Endothelial cell of umbilical vein (primary cell): ENCODE measurements at regions not wholly inside any gene's neighbourhood (a gene's known extent, or its start where the extent isn't known, plus 50 kb on each side); places are given as distances from the start of the nearest gene placed in this dataset.

Source experiments
- BruUV-seq: library from RNA; stranded (reverse); fragments of 400-500 nt; replicated peaks from 2 replicates; lab custom pipeline; 2021; lab: Mats Ljungman, UMichigan
- CTCF ChIA-PET: fragments of 300-600, 350-600 bp; sonication (Branson Sonifier 250); formaldehyde crosslinking; loops from one replicate; lab custom pipeline; 2021; ENCODE audit warnings: antibody characterized with exemption, inconsistent platforms; lab: Charles Lee
- POLR2A ChIA-PET: fragments of 300-600, 350-600 bp; sonication (Branson Sonifier 250); formaldehyde crosslinking; loops from one replicate; lab custom pipeline; 2021; ENCODE audit warnings: antibody characterized with exemption, inconsistent platforms; lab: Charles Lee
- DNase-seq: peaks from one replicate; pipeline ENCODE4 v3.0.0-alpha.2; 2011; ENCODE audit warnings: low read depth, low spot score
- FAIRE-seq: peaks from 2 replicates; lab custom pipeline; 2011; peaks lifted over from hg19 to GRCh38; lab: Jason Lieb, UNC
- H2AFZ ChIP-seq: 2 replicates; pipeline ENCODE4 v1.6.0; 2012; ENCODE audit warnings: low read depth, low read length, control low read depth, inconsistent platforms
- H3K27ac ChIP-seq: 2 replicates; pipeline ENCODE4 v1.5.1; 2011; ENCODE audit warnings: low read depth, mild to moderate bottlenecking, control low read depth, low read length, moderate library complexity; ENCODE audit not compliant: insufficient read depth
- H3K27me3 ChIP-seq, 2 experiments: 2 replicates each; pipeline versions ENCODE4 v1.6.0 to v1.6.1; 2011; ENCODE audit warnings: low read length in 2 of 2, mixed read lengths in 1 of 2; ENCODE audit not compliant: control insufficient read depth in 2 of 2, insufficient read depth in 2 of 2
- H3K36me3 ChIP-seq, 2 experiments: 2 replicates in 1 of 2; 3 replicates in 1 of 2; pipeline ENCODE4 v1.5.1; 2011; ENCODE audit warnings: low read length in 2 of 2, mild to moderate bottlenecking in 1 of 2, moderate library complexity in 1 of 2; ENCODE audit not compliant: control insufficient read depth in 2 of 2, insufficient read depth in 2 of 2; ENCODE audit errors: extremely low read depth in 1 of 2
- H3K4me1 ChIP-seq: 3 replicates; pipeline ENCODE4 v1.5.1; 2011; ENCODE audit warnings: mild to moderate bottlenecking, low read length; ENCODE audit not compliant: control insufficient read depth, insufficient read depth; ENCODE audit errors: extremely low read depth
- H3K4me2 ChIP-seq: 2 replicates; pipeline ENCODE4 v1.6.1; 2011; ENCODE audit warnings: low read length, control low read depth, mixed read lengths; ENCODE audit not compliant: insufficient read depth
- H3K4me3 ChIP-seq, 3 experiments: fragments of 200-600 bp in 1 of 3; sonication (generic), shearing (Covaris generic) in 1 of 3; replicated peaks in 1 of 3; 2 replicates each; pipeline ENCODE4 v1.5.1; 2011 to 2016; ENCODE audit warnings: control low read depth in 3 of 3, low read length in 3 of 3, mild to moderate bottlenecking in 2 of 3, inconsistent platforms in 1 of 3, low read depth in 1 of 3, moderate library complexity in 1 of 3; ENCODE audit not compliant: insufficient read depth in 1 of 3
- H3K79me2 ChIP-seq: 2 replicates; pipeline ENCODE4 v1.6.0; 2012; ENCODE audit warnings: low read length, inconsistent platforms; ENCODE audit not compliant: control insufficient read depth, insufficient read depth
- H3K9ac ChIP-seq: replicated peaks from 2 replicates; pipeline ENCODE3; 2011; ENCODE audit warnings: low read length, control low read depth; ENCODE audit not compliant: insufficient read depth; ENCODE audit errors: extremely low read depth
- H3K9me1 ChIP-seq: replicated peaks from 3 replicates; pipeline ENCODE4 v1.6.0; 2011; ENCODE audit warnings: mild to moderate bottlenecking, low read length; ENCODE audit not compliant: control insufficient read depth, insufficient read depth; ENCODE audit errors: extremely low read depth
- H3K9me3 ChIP-seq: replicated peaks from 2 replicates; pipeline ENCODE4 v1.5.1; 2012; ENCODE audit warnings: low read length, inconsistent platforms; ENCODE audit not compliant: control insufficient read depth, insufficient read depth
- H4K20me1 ChIP-seq: replicated peaks from 2 replicates; pipeline ENCODE3; 2011; ENCODE audit warnings: mild to moderate bottlenecking, low read length; ENCODE audit not compliant: control insufficient read depth, insufficient read depth; ENCODE audit errors: extremely low read depth
- EZH2 ChIP-seq: IDR thresholded peaks from 2 replicates; pipeline ENCODE4 v1.6.1; 2012; ENCODE audit warnings: borderline replicate concordance, low read depth, mild to moderate bottlenecking, moderate library complexity, low read length, inconsistent platforms; ENCODE audit not compliant: severe bottlenecking
- FOS ChIP-seq: IDR thresholded peaks from 2 replicates; pipeline ENCODE4 v1.6.1; 2011; ENCODE audit warnings: mild to moderate bottlenecking, low read length, moderate library complexity, borderline replicate concordance; ENCODE audit not compliant: insufficient read depth
- GATA2 ChIP-seq: IDR thresholded peaks from 2 replicates; pipeline ENCODE4 v1.7.0; 2011; ENCODE audit warnings: low read depth, mild to moderate bottlenecking, moderate library complexity, mixed read lengths, low read length; ENCODE audit not compliant: insufficient read length, insufficient read depth
- JUN ChIP-seq: IDR thresholded peaks from 2 replicates; pipeline ENCODE4 v1.6.1; 2011; ENCODE audit warnings: borderline replicate concordance, low read depth; ENCODE audit not compliant: insufficient read length, insufficient read depth
- POLR2A ChIP-seq: IDR thresholded peaks from 2 replicates; pipeline ENCODE4 v1.6.1; 2012; ENCODE audit warnings: low read depth, mild to moderate bottlenecking, control low read depth, low read length
- dilution Hi-C: fragments of 300-500 bp; cut with MboI; formaldehyde crosslinking; loops from one replicate; pipeline ENCODE4 v1.15.0; 2019; ENCODE audit warnings: low sequenced_read_pairs; ENCODE audit not compliant: extremely low pct_ligation_motif_present
- intact Hi-C: fragments of 100-400 bp; cut with micrococcal nuclease; formaldehyde crosslinking; loops from one replicate; pipeline ENCODE4 v1.10.0; 2022

DNA sequence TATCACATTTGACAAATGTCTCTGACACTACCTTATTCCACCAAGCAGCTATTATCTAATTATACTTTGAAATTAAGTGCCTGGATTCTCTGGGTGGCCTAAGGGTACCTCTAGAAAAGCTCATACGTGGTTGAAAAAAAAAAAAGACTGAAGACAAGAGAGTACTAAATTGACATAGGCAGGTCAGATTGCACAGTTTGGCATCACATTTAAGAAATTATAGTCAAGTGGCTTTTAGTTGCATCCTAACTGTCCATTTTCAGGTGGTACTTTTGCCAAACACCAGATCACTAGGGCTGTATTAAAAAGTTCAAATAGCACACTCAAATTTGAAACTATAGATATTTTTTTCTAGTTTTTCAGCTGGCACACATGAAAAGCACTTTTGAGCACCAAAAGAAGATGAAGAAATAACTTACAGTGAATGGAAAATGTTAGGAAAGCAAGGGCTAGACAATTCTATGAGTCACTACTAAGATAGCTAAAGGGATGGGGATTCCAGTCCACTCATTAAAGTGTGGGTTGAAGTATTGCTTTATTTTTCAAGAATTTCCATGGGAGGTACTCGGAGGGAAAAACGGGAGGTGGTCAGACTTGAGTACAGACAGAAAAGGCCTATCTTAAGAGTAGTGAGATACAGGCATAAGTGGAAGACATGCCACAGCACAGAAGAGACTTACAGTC is 106.5 kb upstream of the COL5A2 start:
- H4K20me1 ChIP-seq: no peaks in the 10 kb centered on the region
- no peak overlapping the region for H3K9ac ChIP-seq
- H2AFZ ChIP-seq: peak overlapping the region; percentile 91
- peak overlapping the region; percentile 18 for H3K27ac ChIP-seq
- H3K9me1 ChIP-seq: no peaks in the 10 kb centered on the region
- H3K36me3 ChIP-seq: no peaks in the 10 kb centered on the region
- H3K79me2 ChIP-seq: no peaks in the 10 kb centered on the region
- TF ChIP-seq JUN (peak; percentile 18), POLR2A (no peak), EZH2 (no peak), FOS (peak; percentile 47)
- no peaks in the 10 kb centered on the region for H3K27me3 ChIP-seq
- H3K9me3 ChIP-seq: no peaks in the 10 kb centered on the region
- dilution Hi-C loops (no loop called here), intact Hi-C loops (loop anchor here (1.0 to 5.0 kb wide), 2 partner anchors 74 to 143 kb away; no protein-coding TSS in a partner anchor)
- H3K4me2 ChIP-seq: peak overlapping the region; percentile 36
- ChIA-PET POLR2A (no interaction called here), CTCF (interaction anchor here (1.0 to 5.4 kb wide), 14 partner anchors 10 to 761 kb away, joined by 3 to 99 read pairs (median 20); partner anchors contain the start of gene COL5A2)
- H3K4me1 ChIP-seq: peaks cover 6% of the 10 kb centered on the region
- DNase-seq (peak; percentile 75), FAIRE-seq (peak; percentile 72)
- no TSS peak for BruUV-seq
- no peak overlapping the region for H3K4me3 ChIP-seq

DNA sequence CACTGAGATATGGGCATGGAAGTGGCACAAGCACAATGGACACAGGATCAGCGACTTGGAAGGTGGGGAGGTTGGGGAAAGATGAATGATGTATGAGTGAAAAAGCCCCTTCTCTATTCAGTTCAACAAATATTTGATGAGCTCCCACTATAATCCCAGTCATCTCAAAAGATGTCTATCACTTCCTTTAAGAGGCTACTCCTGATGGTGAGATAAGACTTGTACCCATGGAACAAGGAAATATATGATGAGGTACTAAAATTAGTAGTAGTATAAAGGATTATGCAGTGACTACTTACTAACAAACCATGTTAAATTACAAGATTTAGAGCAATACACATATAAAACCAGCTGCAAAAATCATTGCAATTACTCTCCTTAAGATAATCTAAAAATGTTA is 107.8 kb upstream of the COL5A2 start:
- H4K20me1 ChIP-seq: no peaks in the 10 kb centered on the region
- intact Hi-C loops: loop anchor here (1.0 to 5.0 kb wide), 2 partner anchors 75 to 108 kb away; partner anchors contain the start of gene COL5A2
- no peak overlapping the region for H3K9ac ChIP-seq
- H3K36me3 ChIP-seq: no peaks in the 10 kb centered on the region
- no peaks in the 10 kb centered on the region for H3K9me1 ChIP-seq
- no peak overlapping the region for H3K4me3 ChIP-seq
- BruUV-seq: no TSS peak
- H3K4me1 ChIP-seq: peaks cover 6% of the 10 kb centered on the region
- H3K27ac ChIP-seq: no peak overlapping the region
- no peak overlapping the region for H3K4me2 ChIP-seq
- dilution Hi-C loops: no loop called here
- no peak overlapping the region for H2AFZ ChIP-seq
- ChIA-PET POLR2A (no interaction called here), CTCF (interaction anchor here (0.6 to 5.4 kb wide), 46 partner anchors 11 to 763 kb away, joined by 3 to 99 read pairs (median 5); partner anchors contain the start of gene COL5A2)
- H3K79me2 ChIP-seq: no peaks in the 10 kb centered on the region
- no peaks in the 10 kb centered on the region for H3K27me3 ChIP-seq
- no peak for TF ChIP-seq FOS
- no peak for TF ChIP-seq JUN
- TF ChIP-seq GATA2: no peak
- TF ChIP-seq POLR2A: no peak
- FAIRE-seq (no peak), DNase-seq (no peak)
- H3K9me3 ChIP-seq: no peaks in the 10 kb centered on the region
